Body of pancreas (tissue), 4 donors: ENCODE measurements at regions not wholly inside any gene's neighbourhood (a gene's known extent, or its start where the extent isn't known, plus 50 kb on each side); places are given as distances from the start of the nearest gene placed in this dataset.

ENCODE experiments used
- POLR2A ChIP-seq, 3 donors: fragments of 450-650 bp; IDR thresholded peaks; one replicate each; pipeline ENCODE4 v1.6.1; 2016; ENCODE audit warnings: antibody characterized with exemption in 3 of 3, mild to moderate bottlenecking in 2 of 3
- TF ChIP-seq, protein P1 (sequence below), 7 experiments: fragments of 450-650 bp in 4 of 7; fragments of 200-600 bp in 3 of 7; sonication (generic) in 3 of 7; IDR thresholded peaks; one replicate each; pipeline ENCODE4 v1.5.1; 2016 to 2019; ENCODE audit warnings: antibody characterized with exemption in 7 of 7

DNA sequence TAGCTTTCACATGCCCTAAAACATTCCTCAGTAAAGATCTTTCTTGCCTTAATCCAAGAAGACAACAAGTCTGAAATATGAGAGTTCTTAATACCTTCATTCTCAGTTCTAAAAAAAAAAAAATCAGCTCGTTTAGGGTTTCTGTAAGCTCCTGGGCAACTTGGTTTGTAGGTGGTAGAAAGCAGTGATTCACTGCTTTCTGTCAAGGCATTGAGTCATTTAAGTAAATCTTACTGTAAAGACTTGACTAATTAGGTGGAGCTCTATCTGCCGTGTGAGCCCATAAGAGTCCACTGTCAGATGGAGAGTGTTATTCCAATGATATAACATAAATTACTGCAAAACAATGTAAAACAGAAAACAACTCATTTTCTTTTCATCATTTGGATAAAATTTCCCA, 56.1 kb upstream of the MAST4 start:
- TF ChIP-seq, protein P1, sequence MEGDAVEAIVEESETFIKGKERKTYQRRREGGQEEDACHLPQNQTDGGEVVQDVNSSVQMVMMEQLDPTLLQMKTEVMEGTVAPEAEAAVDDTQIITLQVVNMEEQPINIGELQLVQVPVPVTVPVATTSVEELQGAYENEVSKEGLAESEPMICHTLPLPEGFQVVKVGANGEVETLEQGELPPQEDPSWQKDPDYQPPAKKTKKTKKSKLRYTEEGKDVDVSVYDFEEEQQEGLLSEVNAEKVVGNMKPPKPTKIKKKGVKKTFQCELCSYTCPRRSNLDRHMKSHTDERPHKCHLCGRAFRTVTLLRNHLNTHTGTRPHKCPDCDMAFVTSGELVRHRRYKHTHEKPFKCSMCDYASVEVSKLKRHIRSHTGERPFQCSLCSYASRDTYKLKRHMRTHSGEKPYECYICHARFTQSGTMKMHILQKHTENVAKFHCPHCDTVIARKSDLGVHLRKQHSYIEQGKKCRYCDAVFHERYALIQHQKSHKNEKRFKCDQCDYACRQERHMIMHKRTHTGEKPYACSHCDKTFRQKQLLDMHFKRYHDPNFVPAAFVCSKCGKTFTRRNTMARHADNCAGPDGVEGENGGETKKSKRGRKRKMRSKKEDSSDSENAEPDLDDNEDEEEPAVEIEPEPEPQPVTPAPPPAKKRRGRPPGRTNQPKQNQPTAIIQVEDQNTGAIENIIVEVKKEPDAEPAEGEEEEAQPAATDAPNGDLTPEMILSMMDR (IDR thresholded peaks at IDR 0.05), result no peak
- no peak for TF ChIP-seq POLR2A (IDR thresholded peaks at IDR 0.05)
